ENCODE measurements at regions not wholly inside any gene's neighbourhood (a gene's known extent, or its start where the extent isn't known, plus 50 kb on each side); places are given as distances from the start of the nearest gene placed in this dataset.

- TF ChIP-seq, protein P1, sequence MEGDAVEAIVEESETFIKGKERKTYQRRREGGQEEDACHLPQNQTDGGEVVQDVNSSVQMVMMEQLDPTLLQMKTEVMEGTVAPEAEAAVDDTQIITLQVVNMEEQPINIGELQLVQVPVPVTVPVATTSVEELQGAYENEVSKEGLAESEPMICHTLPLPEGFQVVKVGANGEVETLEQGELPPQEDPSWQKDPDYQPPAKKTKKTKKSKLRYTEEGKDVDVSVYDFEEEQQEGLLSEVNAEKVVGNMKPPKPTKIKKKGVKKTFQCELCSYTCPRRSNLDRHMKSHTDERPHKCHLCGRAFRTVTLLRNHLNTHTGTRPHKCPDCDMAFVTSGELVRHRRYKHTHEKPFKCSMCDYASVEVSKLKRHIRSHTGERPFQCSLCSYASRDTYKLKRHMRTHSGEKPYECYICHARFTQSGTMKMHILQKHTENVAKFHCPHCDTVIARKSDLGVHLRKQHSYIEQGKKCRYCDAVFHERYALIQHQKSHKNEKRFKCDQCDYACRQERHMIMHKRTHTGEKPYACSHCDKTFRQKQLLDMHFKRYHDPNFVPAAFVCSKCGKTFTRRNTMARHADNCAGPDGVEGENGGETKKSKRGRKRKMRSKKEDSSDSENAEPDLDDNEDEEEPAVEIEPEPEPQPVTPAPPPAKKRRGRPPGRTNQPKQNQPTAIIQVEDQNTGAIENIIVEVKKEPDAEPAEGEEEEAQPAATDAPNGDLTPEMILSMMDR (IDR thresholded peaks at IDR 0.05), result no peak
- no peak for TF ChIP-seq EP300 (IDR thresholded peaks at IDR 0.05)
These were observed 202.3 kb downstream of the HERPUD2 start for GRCh38 chr7:35492451-35493175.

Measured in sigmoid colon (tissue), 4 donors.